Tibial nerve (tissue), 4 donors: ENCODE measurements at regions not wholly inside any gene's neighbourhood (a gene's known extent, or its start where the extent isn't known, plus 50 kb on each side); places are given as distances from the start of the nearest gene placed in this dataset.

Experiments used
- DNase-seq, 2 donors: peaks; one replicate each; pipeline ENCODE4 v3.0.0-alpha.2; 2019; ENCODE audit warnings: low spot score in 2 of 2
- H3K27ac ChIP-seq, 4 donors: fragments of 200-600 bp; sonication (generic) in 3 of 4; one replicate each; pipeline ENCODE4 v1.5.1; 2017 to 2019; ENCODE audit warnings: mild to moderate bottlenecking in 1 of 4
- H3K27me3 ChIP-seq, 2 donors: fragments of 200-600 bp; sonication (generic) in 1 of 2; one replicate each; pipeline versions ENCODE4 v1.5.1 to v1.6.0; 2017 to 2019
- H3K36me3 ChIP-seq, 3 donors: fragments of 200-600 bp; sonication (generic); one replicate each; pipeline ENCODE4 v1.5.1; 2018 to 2019
- H3K4me1 ChIP-seq, 4 donors: fragments of 200-600 bp; sonication (generic) in 3 of 4; one replicate each; pipeline ENCODE4 v1.5.1; 2017 to 2019
- H3K4me3 ChIP-seq, 4 donors: fragments of 200-600 bp; sonication (generic) in 3 of 4; one replicate each; pipeline ENCODE4 v1.5.1; 2017 to 2019; ENCODE audit warnings: mild to moderate bottlenecking in 1 of 4, moderate library complexity in 1 of 4
- H3K9me3 ChIP-seq, 4 donors: fragments of 200-600 bp; sonication (generic) in 3 of 4; one replicate each; pipeline ENCODE4 v1.5.1; 2017 to 2019
- EP300 ChIP-seq, 2 donors: sonication (generic); formaldehyde crosslinking; IDR thresholded peaks; one replicate each; pipeline ENCODE4 v1.6.1; 2017; ENCODE audit warnings: antibody characterized with exemption in 2 of 2, mild to moderate bottlenecking in 1 of 2
- POLR2A ChIP-seq, 2 donors: fragments of 450-650 bp; IDR thresholded peaks; one replicate each; pipeline ENCODE4 v1.6.1; 2017; ENCODE audit warnings: antibody characterized with exemption in 2 of 2, mild to moderate bottlenecking in 2 of 2, moderate library complexity in 2 of 2
- WGBS, 2 donors: methylation state at CpG; one replicate each; pipeline ENCODE4 v1.1.5; 2018; 5-methylcytosine and 5-hydroxymethylcytosine counted together
- TF ChIP-seq, protein P1 (sequence below), 5 experiments: fragments of 200-600 bp in 3 of 5; fragments of 450-650 bp in 2 of 5; sonication (generic) in 3 of 5; IDR thresholded peaks; one replicate each; pipeline ENCODE4 v1.5.1; 2016 to 2019; ENCODE audit warnings: antibody characterized with exemption in 5 of 5, mild to moderate bottlenecking in 3 of 5, moderate library complexity in 2 of 5

DNA sequence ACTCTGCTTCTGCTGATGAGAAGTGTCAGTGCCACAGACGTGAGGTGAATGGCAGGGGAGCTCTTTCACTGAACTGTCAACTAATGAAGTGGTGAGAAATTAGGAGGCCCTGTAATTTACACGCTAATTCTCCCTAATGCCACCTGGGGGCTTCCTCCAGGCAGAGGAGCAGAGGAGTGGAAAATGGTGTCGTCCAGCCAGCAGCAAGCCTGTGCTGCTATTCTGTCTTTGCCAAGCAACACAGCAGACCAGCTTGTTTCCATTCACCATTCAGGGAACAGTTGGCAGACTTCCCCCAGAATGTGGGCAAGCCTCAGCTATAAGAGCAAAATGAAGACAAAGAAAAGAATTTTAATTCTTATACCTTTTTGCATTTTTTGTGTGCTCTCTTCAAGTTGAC lies 245.2 kb upstream of the TET2 start:
- peak overlapping the region in 1 of 4 donors; percentile 14 for H3K27ac ChIP-seq
- H3K27me3 ChIP-seq, result no peaks in the 10 kb centered on the region
- DNase-seq, result no peak
- 17 to 27% methylated on average over 3 of the region's 3 CpGs for WGBS, 2 donors
- peaks cover 0 to 26% (median 0%) of the 10 kb centered on the region in 4 donors for H3K4me1 ChIP-seq
- H3K9me3 ChIP-seq, result no peaks in the 10 kb centered on the region
- H3K4me3 ChIP-seq, result no peak overlapping the region
- no peaks in the 10 kb centered on the region for H3K36me3 ChIP-seq
- no peak for TF ChIP-seq EP300 (IDR thresholded peaks at IDR 0.05)
- TF ChIP-seq, protein P1, sequence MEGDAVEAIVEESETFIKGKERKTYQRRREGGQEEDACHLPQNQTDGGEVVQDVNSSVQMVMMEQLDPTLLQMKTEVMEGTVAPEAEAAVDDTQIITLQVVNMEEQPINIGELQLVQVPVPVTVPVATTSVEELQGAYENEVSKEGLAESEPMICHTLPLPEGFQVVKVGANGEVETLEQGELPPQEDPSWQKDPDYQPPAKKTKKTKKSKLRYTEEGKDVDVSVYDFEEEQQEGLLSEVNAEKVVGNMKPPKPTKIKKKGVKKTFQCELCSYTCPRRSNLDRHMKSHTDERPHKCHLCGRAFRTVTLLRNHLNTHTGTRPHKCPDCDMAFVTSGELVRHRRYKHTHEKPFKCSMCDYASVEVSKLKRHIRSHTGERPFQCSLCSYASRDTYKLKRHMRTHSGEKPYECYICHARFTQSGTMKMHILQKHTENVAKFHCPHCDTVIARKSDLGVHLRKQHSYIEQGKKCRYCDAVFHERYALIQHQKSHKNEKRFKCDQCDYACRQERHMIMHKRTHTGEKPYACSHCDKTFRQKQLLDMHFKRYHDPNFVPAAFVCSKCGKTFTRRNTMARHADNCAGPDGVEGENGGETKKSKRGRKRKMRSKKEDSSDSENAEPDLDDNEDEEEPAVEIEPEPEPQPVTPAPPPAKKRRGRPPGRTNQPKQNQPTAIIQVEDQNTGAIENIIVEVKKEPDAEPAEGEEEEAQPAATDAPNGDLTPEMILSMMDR (IDR thresholded peaks at IDR 0.05), result no peak
- no peak for TF ChIP-seq POLR2A (IDR thresholded peaks at IDR 0.05)

DNA sequence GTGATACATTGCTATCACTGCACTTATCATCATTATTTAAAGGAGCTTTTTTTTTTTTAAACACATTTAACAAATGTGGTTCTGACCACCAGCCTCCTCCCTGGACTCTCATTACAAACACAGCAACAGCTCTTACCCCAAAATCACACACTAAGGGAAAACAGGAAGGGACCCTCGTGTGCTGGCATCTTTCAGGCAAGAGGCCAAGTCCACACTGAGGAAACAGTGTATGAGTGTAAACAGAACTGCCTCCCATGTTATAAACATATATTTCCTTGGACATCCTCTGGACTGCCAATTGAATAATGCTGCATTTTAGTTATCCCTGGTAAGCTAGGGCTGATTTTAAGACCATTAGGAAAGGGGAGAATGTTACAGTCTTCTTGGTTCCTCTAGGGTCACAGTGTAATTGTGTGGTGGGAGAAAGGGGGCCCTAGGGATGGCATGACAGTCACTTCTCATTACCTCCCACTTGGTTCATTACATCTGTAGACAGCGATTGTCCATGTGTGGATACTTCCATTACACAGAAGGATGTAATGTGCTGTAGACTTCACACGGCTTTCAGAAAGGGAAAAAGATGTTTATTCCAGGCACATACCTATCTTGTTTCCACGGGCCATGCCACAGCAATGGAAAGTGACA lies 244.6 kb upstream of the TET2 start:
- 52 to 55% methylated on average over 4 of the region's 4 CpGs for WGBS, 2 donors

GRCh38 chr4:104905065-104905464 lies 241.6 kb upstream of the TET2 start:
- 65 to 72% methylated on average over 2 of the region's 2 CpGs for WGBS, 2 donors
- peaks cover 0 to 30% (median 0%) of the 10 kb centered on the region in 4 donors for H3K4me1 ChIP-seq
- no peaks in the 10 kb centered on the region for H3K36me3 ChIP-seq
- H3K9me3 ChIP-seq, result no peaks in the 10 kb centered on the region
- no peak overlapping the region for H3K4me3 ChIP-seq
- no peak for DNase-seq
- H3K27ac ChIP-seq, result peak overlapping the region in 1 of 4 donors; percentile 26
- no peaks in the 10 kb centered on the region for H3K27me3 ChIP-seq
- TF ChIP-seq POLR2A (IDR thresholded peaks at IDR 0.05) (no peak), EP300 (IDR thresholded peaks at IDR 0.05) (no peak)
- TF ChIP-seq, protein P1 (IDR thresholded peaks at IDR 0.05), result no peak

More for the DNA sequence above, 244.6 kb upstream of the TET2 start:
- Histone ChIP-seq H3K36me3 (no peaks in the 10 kb centered on the region), H3K4me1 (peaks cover 0 to 30% (median 0%) of the 10 kb centered on the region in 4 donors), H3K27me3 (no peaks in the 10 kb centered on the region), H3K27ac (peak overlapping the region in 1 of 4 donors; percentile 30), H3K9me3 (no peaks in the 10 kb centered on the region), H3K4me3 (no peak overlapping the region)
- TF ChIP-seq, protein P1 (IDR thresholded peaks at IDR 0.05), result no peak
- TF ChIP-seq POLR2A (IDR thresholded peaks at IDR 0.05) (no peak), EP300 (IDR thresholded peaks at IDR 0.05) (no peak)
- no peak for DNase-seq

DNA sequence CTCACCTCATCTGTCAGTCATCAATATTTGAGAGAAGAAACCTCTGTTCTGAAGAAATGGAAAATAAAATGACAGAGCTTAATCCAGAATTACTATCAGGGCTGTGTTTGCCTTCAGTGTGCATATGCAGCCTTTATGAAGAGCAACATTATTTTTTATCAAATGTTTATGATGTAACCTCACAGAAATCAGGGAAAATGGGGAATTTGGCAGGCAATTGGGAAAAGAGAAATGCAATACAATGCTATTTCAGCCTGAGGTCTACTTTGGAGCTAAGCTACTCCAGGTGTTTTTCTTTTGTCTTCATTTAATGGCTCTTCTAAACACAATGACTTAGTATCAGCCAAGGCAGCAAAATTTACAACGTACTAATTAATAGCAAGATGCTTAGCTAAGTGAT lies 241.1 kb upstream of the TET2 start:
- Histone ChIP-seq H3K4me1 (peaks cover 0 to 30% (median 0%) of the 10 kb centered on the region in 4 donors), H3K36me3 (no peaks in the 10 kb centered on the region), H3K27ac (no peak overlapping the region), H3K4me3 (no peak overlapping the region), H3K9me3 (no peaks in the 10 kb centered on the region), H3K27me3 (no peaks in the 10 kb centered on the region)
- TF ChIP-seq POLR2A (IDR thresholded peaks at IDR 0.05) (no peak), EP300 (IDR thresholded peaks at IDR 0.05) (no peak)
- TF ChIP-seq, protein P1 (IDR thresholded peaks at IDR 0.05), result no peak
- 34 to 38% methylated on average over 1 of the region's 1 CpG for WGBS, 2 donors
- DNase-seq, result no peak

DNA sequence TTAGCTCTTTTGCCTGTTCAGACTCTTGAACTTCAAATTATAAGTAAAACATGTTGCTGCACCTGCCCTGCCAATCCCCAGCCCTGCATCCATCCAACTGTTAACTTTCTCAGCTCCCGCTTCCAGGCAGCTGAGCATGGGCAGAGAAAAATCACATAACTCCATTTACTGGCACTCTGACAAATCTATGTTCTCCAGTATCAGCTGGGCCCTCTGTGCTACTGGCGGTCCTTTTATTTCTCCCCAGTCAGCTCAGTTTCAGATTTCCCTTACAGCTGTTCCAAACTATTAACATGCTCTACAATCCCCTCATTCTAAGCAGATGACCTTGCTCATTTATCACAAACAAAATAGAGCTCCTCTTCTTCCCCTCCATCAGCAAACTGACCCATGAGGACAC lies 240.4 kb upstream of the TET2 start:
- Histone ChIP-seq H3K27me3 (no peaks in the 10 kb centered on the region), H3K36me3 (no peaks in the 10 kb centered on the region), H3K27ac (peak overlapping the region in 1 of 4 donors; percentile 21), H3K4me1 (peaks cover 0 to 26% (median 0%) of the 10 kb centered on the region in 4 donors), H3K4me3 (no peak overlapping the region), H3K9me3 (no peaks in the 10 kb centered on the region)
- TF ChIP-seq POLR2A (IDR thresholded peaks at IDR 0.05), result no peak
- TF ChIP-seq, protein P1 (IDR thresholded peaks at IDR 0.05), result no peak
- TF ChIP-seq EP300 (IDR thresholded peaks at IDR 0.05), result no peak
- no peak for DNase-seq
- 22 to 31% methylated on average over 2 of the region's 2 CpGs for WGBS, 2 donors
